ENCODE measurements at regions not wholly inside any gene's neighbourhood (a gene's known extent, or its start where the extent isn't known, plus 50 kb on each side); places are given as distances from the start of the nearest gene placed in this dataset.
"Not testable (repeated sequence)": the region's sequence is repeated elsewhere in the genome, so short reads cannot be mapped to it uniquely, and the experiment has no call there.

GRCh38 chr4:116343809-116344208 lies 741.6 kb downstream of the TRAM1L1 start:
- no peak for DNase-seq (ENCODE audit: low read depth in 4 of 4, low spot score in 2 of 4)

GRCh38 chr4:116342143-116342542 lies 743.2 kb downstream of the TRAM1L1 start:
- no peak for DNase-seq (ENCODE audit: low read depth in 4 of 4, low spot score in 2 of 4)

DNA sequence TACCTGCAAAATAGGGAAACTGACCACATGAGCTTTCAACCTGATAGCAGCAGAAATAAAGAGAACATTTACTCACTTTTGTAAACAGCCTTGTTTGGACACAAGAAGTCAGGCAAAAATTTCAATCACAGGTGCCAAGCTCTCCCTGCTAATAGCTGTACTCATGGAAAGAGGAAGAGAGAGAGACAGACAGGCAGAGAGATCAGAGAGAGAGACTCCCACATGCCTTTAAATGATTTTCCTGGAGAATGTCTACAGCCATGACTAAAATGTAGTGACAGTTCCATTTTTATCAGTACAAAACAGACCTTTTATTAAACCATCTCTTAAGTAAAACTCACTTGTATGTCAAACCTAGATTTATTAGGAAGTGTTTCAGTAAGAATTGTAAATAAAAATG lies 752.9 kb downstream of the TRAM1L1 start:
- no peak for DNase-seq (ENCODE audit: low read depth in 4 of 4, low spot score in 2 of 4)

- no peak for DNase-seq (ENCODE audit: low read depth in 4 of 4, low spot score in 2 of 4)
Measured at GRCh38 chr4:116328261-116328860, 757.0 kb downstream of the TRAM1L1 start.

- DNase-seq (ENCODE audit: low read depth in 4 of 4, low spot score in 2 of 4), result no peak
Measured at GRCh38 chr4:116323606-116324005, 761.8 kb downstream of the TRAM1L1 start.

GRCh38 chr4:116321471-116321870 lies 763.9 kb downstream of the TRAM1L1 start:
- no peak for DNase-seq (ENCODE audit: low read depth in 4 of 4, low spot score in 2 of 4)

DNA sequence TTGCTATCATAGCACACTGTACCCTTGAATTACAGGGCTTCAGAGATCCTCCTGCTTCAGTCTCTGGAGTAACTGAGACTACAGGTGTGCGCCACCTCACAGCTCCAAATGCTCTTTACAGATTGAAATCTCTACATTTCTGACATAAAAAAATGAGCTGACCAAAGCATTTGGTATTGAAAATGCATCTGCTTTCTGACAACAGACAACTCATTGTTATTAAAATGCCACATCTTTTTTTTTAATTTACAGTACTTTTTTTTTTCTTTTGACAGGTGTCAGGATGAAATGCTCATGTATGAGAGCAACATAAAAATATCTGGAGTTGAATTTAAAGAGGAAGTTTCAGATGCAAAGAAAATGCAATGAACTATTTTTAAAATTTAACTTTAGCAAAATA lies 764.5 kb downstream of the TRAM1L1 start:
- no peak for DNase-seq (ENCODE audit: low read depth in 4 of 4, low spot score in 2 of 4)

DNA sequence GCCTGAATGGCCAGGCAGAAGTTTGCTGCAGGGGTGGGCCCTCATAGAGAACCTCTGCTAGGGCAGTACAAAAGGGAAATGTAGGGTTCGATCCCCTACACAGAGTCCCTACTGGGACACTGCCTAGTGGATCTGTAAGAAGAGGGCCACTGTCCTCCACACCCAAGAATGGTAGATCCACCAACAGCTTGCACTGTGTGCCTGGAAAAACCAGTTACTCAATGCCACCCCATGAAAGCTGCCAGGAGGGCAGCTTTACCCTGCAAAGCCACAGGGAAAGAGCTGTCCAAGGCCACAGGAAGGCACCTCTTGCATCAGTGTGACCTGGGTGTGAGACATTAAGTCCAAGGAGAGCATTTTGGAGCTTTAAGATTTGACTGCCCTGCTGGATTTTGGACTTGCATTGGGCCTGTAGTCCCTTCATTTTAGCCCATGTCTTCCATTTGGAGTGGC lies 781.6 kb downstream of the TRAM1L1 start:
- no peak for DNase-seq (ENCODE audit: low read depth in 4 of 4, low spot score in 2 of 4)

DNA sequence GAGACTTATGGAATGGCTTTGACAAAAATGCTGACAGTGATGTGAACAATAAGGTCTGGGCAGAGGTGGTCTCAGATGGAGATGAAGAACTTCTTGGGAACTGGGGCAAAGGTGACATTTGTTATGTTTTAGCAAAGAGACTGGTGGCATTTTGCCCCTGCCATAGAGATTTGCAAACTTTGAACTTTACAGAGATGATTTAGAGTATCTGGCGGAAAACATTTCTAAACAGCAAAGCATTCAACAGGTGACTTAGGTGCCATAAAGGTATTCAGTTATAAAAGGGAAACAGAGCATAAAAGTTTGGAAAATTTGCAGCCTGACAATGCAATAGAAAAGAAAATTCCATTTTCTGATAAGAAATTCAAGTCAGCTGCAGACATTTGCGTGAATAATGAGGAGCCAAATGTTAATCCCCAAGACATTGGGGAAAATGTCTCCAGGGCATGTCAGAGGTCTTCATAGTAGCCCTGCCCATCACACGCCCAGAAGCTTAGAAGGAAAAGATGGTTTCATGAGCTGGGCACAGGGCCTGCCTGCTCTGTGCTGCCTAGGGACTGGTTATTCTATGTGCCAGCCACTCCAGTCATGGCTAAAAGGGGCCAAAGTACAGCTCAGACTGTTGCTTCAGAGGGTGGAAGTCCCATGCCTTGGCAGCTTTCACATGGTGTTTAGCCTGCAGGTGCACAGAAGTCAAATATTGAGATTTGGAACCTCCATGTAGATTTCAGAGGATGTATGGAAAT lies 782.2 kb downstream of the TRAM1L1 start:
- DNase-seq (ENCODE audit: low read depth in 4 of 4, low spot score in 2 of 4), result no peak

DNA sequence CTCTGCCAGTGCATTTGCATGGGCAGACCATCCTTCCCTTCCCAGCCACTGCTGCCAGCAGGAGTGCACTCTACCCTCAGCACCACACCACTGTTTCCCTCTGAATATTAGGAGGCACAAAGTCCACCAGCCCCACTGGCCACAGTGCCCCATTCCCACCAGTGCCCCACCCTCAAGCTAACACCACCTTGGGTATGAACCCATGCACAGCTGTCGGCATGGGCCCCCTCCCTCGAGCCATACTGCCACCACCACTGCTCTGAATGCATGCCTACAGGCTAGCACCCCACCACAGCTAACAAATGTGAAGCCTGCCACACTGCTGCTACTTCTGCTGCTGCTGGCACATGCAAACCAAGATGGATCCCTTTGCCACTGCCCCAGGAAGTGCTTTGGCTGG lies 810.4 kb downstream of the TRAM1L1 start:
- no peak for DNase-seq (ENCODE audit: low read depth in 4 of 4, low spot score in 2 of 4)

DNA sequence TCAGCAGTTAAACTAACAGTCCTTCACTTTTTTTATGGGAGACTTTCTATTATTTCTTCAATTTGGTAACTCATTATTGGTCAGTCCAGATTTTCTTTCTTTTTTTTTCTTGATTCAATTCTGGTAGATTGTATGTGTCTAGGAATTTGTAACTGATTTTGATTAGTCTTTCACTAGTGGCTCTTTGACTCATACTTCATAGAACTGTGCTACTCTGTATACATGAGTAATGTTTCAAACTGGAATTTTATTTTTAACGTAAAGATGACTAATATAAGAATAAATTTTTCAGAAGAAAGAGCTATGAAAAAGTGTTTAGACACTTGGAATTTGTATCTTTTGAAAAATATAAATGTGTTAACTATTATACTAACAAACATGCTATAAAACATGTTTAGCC lies 813.0 kb downstream of the TRAM1L1 start:
- DNase-seq (ENCODE audit: low read depth in 4 of 4, low spot score in 2 of 4), result no peak

- not testable (repeated sequence) for DNase-seq (ENCODE audit: low read depth in 4 of 4, low spot score in 2 of 4)
Measured at GRCh38 chr4:116260931-116261330, 824.4 kb downstream of the TRAM1L1 start.

DNA sequence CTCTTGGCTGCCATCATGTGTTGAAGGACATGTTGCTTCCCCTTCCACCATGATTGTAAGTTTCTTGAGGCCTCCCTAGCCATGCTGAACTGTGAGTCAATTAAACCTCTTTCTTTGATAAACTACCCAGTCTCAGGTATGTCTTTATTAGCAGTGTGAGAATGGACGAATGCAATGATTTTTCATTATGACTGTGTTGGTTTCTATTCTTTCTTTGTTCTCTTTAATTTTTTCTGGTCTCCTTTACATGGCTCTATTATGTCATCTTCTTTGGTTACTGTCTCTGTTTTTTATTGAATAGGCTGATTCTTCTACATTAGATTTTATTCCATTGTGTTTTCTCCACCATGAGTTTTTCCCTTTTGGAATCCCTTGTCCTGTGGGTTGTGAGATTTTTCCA lies 840.6 kb downstream of the TRAM1L1 start:
- DNase-seq (ENCODE audit: low read depth in 4 of 4, low spot score in 2 of 4), result no peak

DNA sequence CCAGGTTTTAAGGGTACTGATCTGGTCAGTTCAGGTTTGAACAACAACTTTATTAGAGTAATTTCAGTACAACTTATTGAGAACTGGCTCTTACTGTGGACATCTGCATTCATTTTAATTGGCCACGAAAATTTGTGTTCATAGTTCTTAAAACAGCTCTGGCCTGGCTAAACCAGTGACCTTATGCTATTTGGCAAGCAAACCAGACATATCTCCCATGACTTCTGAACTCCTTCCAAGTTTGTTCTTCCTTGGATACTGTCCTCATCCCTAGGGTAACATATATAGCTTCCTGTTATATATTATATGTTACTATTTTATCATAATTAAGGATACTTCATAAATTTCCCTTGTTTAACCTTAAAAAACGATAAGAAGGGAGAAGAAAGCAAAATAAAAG lies 841.9 kb downstream of the TRAM1L1 start:
- DNase-seq (ENCODE audit: low read depth in 4 of 4, low spot score in 2 of 4), result no peak

DNA sequence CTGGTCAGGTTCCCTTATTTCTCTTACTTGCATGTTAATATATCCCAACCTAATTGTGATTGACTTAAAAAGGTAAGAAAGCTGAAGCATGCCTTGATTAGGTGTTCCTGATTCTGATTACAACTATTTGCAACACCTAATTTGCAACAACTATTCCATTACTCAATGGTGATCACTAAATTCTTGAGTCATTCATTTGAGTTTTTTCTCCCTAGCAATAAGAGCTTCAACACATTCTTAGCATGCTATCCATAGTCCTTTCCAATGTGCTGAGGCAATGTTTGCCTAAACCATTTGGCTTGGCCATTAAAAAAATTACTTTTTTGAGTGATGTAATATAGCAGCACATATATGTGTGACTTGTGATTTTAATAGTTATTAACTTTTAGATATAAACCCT lies 851.4 kb downstream of the TRAM1L1 start:
- DNase-seq (ENCODE audit: low read depth in 4 of 4, low spot score in 2 of 4), result no peak

DNA sequence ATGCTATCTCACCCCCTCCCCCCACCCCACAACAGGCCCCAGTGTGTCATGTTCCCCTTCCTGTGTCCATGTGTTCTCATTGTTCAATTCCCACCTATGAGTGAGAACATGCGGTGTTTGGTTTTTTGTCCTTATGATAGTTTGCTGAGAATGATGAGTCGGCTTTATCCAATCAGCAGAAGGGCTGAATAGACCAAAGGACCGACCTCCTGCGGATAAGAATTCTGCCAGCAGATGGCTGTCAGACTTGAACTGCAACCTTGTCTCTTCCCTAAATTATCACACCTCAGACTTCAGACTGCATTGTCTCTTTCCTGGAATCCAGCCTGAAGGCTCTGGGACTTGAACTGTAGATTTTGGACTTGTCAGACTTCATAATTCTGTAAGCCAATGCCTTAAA lies 853.4 kb downstream of the TRAM1L1 start:
- DNase-seq (ENCODE audit: low read depth in 4 of 4, low spot score in 2 of 4), result not testable (repeated sequence)

GRCh38 chr4:116229420-116229819 lies 856.0 kb downstream of the TRAM1L1 start:
- DNase-seq (ENCODE audit: low read depth in 4 of 4, low spot score in 2 of 4), result no peak

- DNase-seq (ENCODE audit: low read depth in 4 of 4, low spot score in 2 of 4), result no peak
Measured at GRCh38 chr4:116223040-116223732, 862.2 kb downstream of the TRAM1L1 start.

DNA sequence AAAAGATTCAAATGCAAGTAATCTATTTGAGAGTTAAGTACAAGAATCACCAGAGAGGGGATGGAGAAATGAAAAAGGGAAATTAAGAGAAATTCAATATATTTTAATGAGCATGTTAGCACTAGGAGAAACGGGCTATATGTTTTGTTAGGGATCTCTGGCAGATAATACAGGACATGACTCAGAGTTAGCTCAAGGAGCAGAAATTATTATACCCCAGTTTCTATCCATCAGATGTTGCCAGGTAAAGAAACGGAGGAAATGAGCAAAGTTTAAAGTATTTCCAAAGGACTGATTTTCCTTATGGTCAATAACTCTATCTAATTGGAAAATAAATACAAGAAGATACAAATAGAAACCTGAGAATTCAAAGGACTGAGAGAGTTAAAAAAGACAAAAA lies 867.6 kb downstream of the TRAM1L1 start:
- no peak for DNase-seq (ENCODE audit: low read depth in 4 of 4, low spot score in 2 of 4)

- DNase-seq (ENCODE audit: low read depth in 4 of 4, low spot score in 2 of 4), result no peak
Measured at GRCh38 chr4:116215622-116216021, 869.8 kb downstream of the TRAM1L1 start.

GRCh38 chr4:116202524-116202923 lies 882.9 kb downstream of the TRAM1L1 start:
- DNase-seq (ENCODE audit: low read depth in 4 of 4, low spot score in 2 of 4), result no peak

DNA sequence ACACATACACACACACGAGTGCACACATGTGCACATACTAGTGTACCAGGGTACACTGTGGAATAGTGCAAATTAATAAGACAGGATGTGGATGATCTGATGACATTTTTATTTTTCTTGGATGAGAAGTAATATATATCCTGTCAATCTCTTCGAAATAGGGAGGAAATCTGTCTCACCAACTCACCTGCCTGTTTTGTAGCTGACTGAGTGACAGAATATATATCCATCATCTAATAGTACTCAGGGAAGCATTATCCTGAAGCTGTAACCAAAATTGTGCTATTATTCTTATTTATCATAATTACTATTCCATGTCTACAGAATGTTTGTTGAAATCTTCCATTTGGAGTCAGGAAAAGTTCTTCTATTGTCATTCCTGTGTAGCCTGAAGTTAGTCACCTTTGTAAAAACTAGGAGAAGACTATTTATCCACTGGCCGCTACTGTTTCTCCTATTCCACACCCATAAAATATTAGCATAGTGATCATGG lies 888.0 kb downstream of the TRAM1L1 start:
- no peak for DNase-seq (ENCODE audit: low read depth in 4 of 4, low spot score in 2 of 4)
